ENCODE measurements at regions not wholly inside any gene's neighbourhood (a gene's known extent, or its start where the extent isn't known, plus 50 kb on each side); places are given as distances from the start of the nearest gene placed in this dataset.

GRCh38 chr18:29160170-29160569, 983.2 kb upstream of the CDH2 start (continued):
- TF ChIP-seq, protein P1, sequence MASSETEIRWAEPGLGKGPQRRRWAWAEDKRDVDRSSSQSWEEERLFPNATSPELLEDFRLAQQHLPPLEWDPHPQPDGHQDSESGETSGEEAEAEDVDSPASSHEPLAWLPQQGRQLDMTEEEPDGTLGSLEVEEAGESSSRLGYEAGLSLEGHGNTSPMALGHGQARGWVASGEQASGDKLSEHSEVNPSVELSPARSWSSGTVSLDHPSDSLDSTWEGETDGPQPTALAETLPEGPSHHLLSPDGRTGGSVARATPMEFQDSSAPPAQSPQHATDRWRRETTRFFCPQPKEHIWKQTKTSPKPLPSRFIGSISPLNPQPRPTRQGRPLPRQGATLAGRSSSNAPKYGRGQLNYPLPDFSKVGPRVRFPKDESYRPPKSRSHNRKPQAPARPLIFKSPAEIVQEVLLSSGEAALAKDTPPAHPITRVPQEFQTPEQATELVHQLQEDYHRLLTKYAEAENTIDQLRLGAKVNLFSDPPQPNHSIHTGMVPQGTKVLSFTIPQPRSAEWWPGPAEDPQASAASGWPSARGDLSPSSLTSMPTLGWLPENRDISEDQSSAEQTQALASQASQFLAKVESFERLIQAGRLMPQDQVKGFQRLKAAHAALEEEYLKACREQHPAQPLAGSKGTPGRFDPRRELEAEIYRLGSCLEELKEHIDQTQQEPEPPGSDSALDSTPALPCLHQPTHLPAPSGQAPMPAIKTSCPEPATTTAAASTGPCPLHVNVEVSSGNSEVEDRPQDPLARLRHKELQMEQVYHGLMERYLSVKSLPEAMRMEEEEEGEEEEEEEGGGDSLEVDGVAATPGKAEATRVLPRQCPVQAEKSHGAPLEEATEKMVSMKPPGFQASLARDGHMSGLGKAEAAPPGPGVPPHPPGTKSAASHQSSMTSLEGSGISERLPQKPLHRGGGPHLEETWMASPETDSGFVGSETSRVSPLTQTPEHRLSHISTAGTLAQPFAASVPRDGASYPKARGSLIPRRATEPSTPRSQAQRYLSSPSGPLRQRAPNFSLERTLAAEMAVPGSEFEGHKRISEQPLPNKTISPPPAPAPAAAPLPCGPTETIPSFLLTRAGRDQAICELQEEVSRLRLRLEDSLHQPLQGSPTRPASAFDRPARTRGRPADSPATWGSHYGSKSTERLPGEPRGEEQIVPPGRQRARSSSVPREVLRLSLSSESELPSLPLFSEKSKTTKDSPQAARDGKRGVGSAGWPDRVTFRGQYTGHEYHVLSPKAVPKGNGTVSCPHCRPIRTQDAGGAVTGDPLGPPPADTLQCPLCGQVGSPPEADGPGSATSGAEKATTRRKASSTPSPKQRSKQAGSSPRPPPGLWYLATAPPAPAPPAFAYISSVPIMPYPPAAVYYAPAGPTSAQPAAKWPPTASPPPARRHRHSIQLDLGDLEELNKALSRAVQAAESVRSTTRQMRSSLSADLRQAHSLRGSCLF (CRISPR knock-in tag; IDR thresholded peaks at IDR 0.05; ENCODE audit: borderline replicate concordance) = no peak
- TF ChIP-seq ZNF615 (CRISPR knock-in tag; IDR thresholded peaks at IDR 0.05; ENCODE audit: borderline replicate concordance) = no peak
- TF ChIP-seq ZNF530 (CRISPR knock-in tag; IDR thresholded peaks at IDR 0.05; ENCODE audit: low read depth) = no peak
- TF ChIP-seq TFDP2 (CRISPR knock-in tag; IDR thresholded peaks at IDR 0.05) = no peak

- intact Hi-C loops (cut with micrococcal nuclease; ENCODE audit: unreplicated experiment) = no loop called here
- Histone ChIP-seq H3K9ac (ENCODE audit: insufficient read depth, low read depth, low read length) (no peak overlapping the region), H3K4me1 (ENCODE audit: insufficient read depth, low read length) (no peaks in the 10 kb centered on the region), H2AFZ (ENCODE audit: low read length) (no peak overlapping the region), H3K27ac (ENCODE audit: extremely low read length, insufficient read depth, low read length) (no peak overlapping the region), H3K4me3 (replicated peaks in 1 of 3; ENCODE audit: insufficient read depth in 1 of 3, low read depth in 2 of 3, low read length in 3 of 3) (no peak overlapping the region), H4K20me1 (ENCODE audit: insufficient read depth, low read length) (no peaks in the 10 kb centered on the region), H3K36me3 (replicated peaks in 1 of 2; ENCODE audit: control insufficient read depth in 1 of 2, insufficient read depth in 2 of 2, low read length in 2 of 2) (no peaks in the 10 kb centered on the region), H3K79me2 (ENCODE audit: insufficient read depth, low read length) (no peaks in the 10 kb centered on the region), H3K9me3 (ENCODE audit: low read length) (no peaks in the 10 kb centered on the region), H3K27me3 (ENCODE audit: control insufficient read depth in 1 of 2, insufficient read depth in 2 of 2, low read length in 2 of 2) (no peaks in the 10 kb centered on the region), H3K4me2 (ENCODE audit: low read depth, low read length) (no peak overlapping the region)
- POLR2A ChIA-PET = no interaction called here
- CTCF ChIA-PET (ENCODE audit: low intra/inter-chr PET ratio, low total read pairs) = no interaction called here
- in situ Hi-C loops (cut with HindIII; ENCODE audit: extremely low pct_ligation_motif_present, low pct_unique_long_range_greater_than_20kb) = no loop called here
- ATAC-seq = no peak
- BruUV-seq (replicated peaks) = no TSS peak
- no peak for TF ChIP-seq RBAK (CRISPR knock-in tag; IDR thresholded peaks at IDR 0.05)
- no peak for TF ChIP-seq NCOA1 (CRISPR knock-in tag; IDR thresholded peaks at IDR 0.05)
- TF ChIP-seq ZKSCAN1 (IDR thresholded peaks at IDR 0.05; ENCODE audit: low read length) = no peak
- TF ChIP-seq CBX5 (CRISPR knock-in tag; IDR thresholded peaks at IDR 0.05; ENCODE audit: borderline replicate concordance) = no peak
- TF ChIP-seq ZFAT (CRISPR knock-in tag; conservative IDR thresholded peaks at IDR 0.05) = no peak
- TF ChIP-seq PATZ1 (CRISPR knock-in tag; IDR thresholded peaks at IDR 0.05) = no peak
- no peak for TF ChIP-seq ZNF703 (CRISPR knock-in tag; IDR thresholded peaks at IDR 0.05; ENCODE audit: borderline replicate concordance)
- no peak for FAIRE-seq
- under 1% methylated on average over 4 of the region's 4 CpGs for WGBS (ENCODE audit: low lambda C conversion rate)
- DNase-seq (ENCODE audit: low spot score) = no peak
Measured at GRCh38 chr18:29157905-29158304, 981.0 kb upstream of the CDH2 start.
